HG03045 (cell line): ENCODE measurements at regions not wholly inside any gene's neighbourhood (a gene's known extent, or its start where the extent isn't known, plus 50 kb on each side); places are given as distances from the start of the nearest gene placed in this dataset.

Experiments
- ATAC-seq: cut with Tn5 transposase; IDR thresholded peaks from one replicate; pipeline ENCODE4 v1.9.1; 2021; ENCODE audit warnings: mild to moderate bottlenecking, moderate library complexity; ENCODE audit not compliant: unreplicated experiment

GRCh38 chr14:100399052-100399849 lies 76.1 kb downstream of the SLC25A47 start:
- ATAC-seq = no peak

DNA sequence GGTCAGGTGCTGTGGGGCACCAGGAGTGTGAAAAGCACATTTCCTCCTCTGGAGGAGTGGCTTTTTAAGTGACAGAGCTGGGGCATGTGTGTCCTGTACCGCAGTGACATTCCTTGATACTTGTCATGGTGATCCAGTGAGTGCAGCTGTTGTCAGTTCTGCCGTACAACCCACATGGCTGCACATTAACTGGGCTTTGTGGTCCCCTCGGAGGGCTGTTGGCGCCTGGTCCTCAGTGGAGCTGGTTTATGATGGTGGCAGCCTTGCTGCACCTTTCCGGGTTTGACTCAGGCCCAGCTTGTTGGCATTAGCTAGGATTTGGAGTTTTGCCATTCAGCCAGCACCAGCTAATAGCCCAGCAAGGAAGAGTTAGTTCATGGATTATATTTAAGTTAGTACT lies 77.0 kb downstream of the SLC25A47 start:
- no peak for ATAC-seq

- no peak for ATAC-seq
These were observed 78.0 kb downstream of the SLC25A47 start for GRCh38 chr14:100401031-100401692.

- no peak for ATAC-seq
These were observed 78.7 kb downstream of the SLC25A47 start for GRCh38 chr14:100401792-100402191.

- no peak for ATAC-seq
These were observed 79.5 kb downstream of the SLC25A47 start for GRCh38 chr14:100402631-100403030.

DNA sequence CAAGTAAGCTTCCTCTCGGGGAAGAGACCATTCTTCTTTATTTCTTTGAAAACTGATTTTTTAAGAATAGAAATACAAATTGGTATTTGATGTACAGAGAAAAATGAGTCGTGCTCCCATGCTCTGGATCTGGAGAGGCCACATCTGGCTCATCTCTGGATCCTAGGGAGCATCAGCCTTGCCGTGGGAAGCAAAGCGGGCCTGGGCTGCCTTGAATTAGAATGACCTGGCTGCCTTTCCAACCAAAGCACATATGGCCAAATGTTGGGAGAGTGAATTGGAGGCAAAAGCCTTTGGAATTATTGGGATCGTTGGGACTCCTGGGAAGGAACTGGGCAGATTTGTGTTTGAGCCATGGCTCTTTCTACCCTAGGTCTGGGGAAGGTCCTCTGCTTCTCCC lies 80.0 kb downstream of the SLC25A47 start:
- no peak for ATAC-seq

- no peak for ATAC-seq
These were observed 80.7 kb downstream of the SLC25A47 start for GRCh38 chr14:100403802-100404365.

GRCh38 chr14:100404419-100404818 lies 81.3 kb downstream of the SLC25A47 start:
- ATAC-seq = no peak

GRCh38 chr14:100405760-100406455 lies 82.8 kb downstream of the SLC25A47 start:
- no peak for ATAC-seq

DNA sequence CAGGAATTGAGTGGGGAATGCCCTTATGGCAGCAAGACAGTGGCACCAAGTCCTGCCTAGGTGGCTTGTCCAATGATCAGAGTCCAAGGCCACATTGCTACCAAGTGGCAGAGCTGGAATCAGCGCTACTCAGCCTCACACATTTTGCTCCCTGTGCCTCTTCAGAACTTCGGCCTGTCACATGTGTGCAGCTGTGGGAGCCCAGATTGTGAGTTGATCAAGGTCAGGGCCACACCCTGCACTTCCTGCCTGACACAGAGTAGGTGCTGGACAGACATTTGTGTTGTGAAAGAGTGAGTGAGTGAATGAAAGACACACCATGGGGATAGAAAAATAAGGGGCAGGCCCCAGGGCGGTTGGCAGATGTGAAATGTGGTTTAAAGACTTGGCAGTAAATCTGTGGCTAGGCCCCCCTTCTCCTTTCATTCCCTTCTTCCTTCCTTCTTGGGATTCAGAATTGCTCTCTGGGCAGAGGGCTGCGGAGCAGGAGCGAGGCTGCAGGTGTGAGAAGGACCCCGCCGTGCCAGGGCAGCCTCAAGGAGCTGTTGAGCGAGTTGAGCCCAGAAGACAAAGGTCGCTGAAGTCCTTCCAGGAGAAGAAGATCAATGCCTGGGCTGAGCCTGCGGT lies 83.5 kb downstream of the SLC25A47 start:
- ATAC-seq = no peak

DNA sequence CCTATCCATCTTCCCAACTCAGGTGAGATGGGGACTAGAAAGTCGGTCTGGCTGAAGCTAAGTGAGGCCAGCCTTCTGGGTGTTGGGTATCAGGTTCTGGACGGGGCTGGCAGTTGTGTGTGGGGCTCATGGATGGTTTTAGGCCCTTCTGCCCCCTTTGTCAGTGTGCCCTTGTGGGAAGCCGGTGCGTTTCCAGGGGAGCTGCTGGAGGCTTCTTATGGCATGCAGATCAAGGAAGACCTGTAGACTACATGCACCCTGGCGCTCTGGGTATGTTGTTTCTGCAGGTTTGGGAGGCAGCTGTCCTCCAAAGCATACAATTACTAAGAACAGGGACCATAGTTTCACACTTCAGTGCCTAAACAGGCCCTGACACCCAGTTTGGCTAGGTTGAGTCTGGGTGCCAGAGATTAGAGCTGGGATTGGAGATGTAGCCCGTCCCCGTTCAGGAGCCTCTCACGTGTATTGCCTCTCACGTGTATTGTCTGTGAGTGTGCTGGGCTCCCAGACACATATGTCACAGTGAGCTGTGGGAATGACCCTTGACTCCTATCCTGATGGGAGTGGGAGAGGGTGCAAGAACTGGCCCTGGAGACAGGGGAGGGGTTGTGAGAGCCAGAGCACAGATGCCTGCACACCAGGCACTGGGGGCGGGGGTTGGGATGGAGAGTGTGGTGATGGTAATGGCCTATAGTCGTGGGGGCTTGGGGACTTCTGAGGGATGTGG lies 84.4 kb downstream of the SLC25A47 start:
- ATAC-seq = no peak

DNA sequence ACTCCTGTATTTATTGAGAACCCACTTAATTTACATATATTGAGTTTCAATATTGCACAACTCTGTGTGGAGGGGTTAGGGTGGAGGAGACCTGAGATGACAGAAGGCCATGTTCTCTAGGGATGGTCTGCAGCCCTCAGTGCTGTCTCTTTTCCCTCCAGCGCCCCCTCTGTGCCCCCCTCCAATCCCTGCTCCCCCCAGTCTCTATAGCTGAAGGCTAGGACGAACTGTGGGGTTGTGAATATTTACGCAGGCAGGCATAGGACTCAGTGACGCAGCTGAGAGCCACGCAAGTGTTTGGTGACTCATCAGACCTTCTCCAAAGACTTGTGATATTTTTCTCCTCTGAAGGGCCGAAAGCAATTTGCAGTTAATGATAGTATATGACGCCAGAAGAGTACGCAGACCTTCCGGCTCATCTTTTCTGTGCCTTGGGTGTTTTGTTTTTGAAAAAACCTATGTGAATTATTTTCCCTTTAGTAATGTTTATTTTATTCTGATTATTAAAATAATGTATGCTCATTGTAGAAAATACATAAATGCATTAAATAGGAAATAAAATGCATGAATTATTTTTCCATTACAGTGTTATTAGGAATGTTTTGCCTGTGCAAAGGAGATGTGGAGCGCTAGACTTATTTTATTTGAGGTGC lies 85.3 kb downstream of the SLC25A47 start:
- ATAC-seq = no peak

GRCh38 chr14:100409003-100409360 lies 85.8 kb downstream of the SLC25A47 start:
- no peak for ATAC-seq

DNA sequence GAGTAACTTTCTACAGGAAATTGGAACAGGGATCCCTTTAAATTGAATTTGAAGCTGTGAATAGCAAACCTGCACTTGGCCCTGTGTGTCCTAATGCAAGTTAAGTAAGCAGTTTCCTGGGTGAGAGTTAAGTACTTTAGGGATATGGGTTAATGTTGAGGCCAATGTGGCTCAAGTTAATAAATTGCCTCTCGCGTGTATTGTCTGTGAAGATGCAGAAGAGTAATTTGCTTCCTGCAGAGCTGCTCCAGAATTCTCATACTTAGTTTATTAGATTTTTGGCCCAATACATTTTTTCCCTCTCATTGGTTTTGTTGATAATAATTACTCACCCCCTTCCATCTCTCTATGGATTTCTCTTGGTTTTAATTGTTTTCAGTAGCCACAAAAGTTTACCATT lies 86.5 kb downstream of the SLC25A47 start:
- no peak for ATAC-seq

GRCh38 chr14:100410056-100410565 lies 87.0 kb downstream of the SLC25A47 start:
- ATAC-seq = no peak

GRCh38 chr14:100413699-100414098 lies 90.6 kb downstream of the SLC25A47 start:
- ATAC-seq = no peak

- no peak for ATAC-seq
These were observed 92.1 kb downstream of the SLC25A47 start for GRCh38 chr14:100415226-100415625.

DNA sequence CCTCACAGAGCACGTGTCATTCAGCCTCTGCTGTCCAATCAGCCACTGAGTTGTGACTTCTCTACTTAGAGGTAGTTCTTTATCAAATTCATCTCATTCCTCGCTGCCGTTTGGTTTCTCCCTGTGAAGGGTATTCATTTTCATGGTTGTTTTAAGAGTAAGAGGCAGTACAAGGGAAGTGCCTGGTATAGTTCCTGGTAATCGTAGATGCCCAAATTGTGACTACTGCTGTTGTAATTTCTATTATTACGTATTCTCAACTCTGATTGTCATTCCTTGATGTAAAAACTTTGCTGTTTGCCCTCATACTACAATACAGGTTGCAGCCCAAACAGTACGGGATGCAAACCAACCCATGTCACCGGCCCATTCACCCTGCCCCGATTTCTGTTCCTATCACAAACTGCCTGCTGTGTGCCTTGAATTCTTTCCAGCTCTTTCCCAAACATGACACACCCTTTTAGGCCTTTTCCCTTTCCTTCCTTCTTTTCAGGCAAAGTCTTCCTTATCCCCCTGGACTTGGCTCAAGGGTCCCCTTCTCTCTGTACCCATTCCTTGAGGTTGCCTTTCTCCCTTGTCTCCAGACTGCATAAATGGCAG lies 93.0 kb downstream of the SLC25A47 start:
- no peak for ATAC-seq
